ENCODE measurements at regions not wholly inside any gene's neighbourhood (a gene's known extent, or its start where the extent isn't known, plus 50 kb on each side); places are given as distances from the start of the nearest gene placed in this dataset.

GRCh38 chr10:9910446-9910845 lies 1107.2 kb upstream of the CELF2 start:
- TF ChIP-seq CTCF (IDR thresholded peaks at IDR 0.05; ENCODE audit: insufficient read depth, low read length) = no peak
- TF ChIP-seq REST (IDR thresholded peaks at IDR 0.05; ENCODE audit: insufficient replicate concordance, low read depth) = no peak

All from HL-60 (cell line).